ENCODE measurements at regions not wholly inside any gene's neighbourhood (a gene's known extent, or its start where the extent isn't known, plus 50 kb on each side); places are given as distances from the start of the nearest gene placed in this dataset.
"Not testable (repeated sequence)": the region's sequence is repeated elsewhere in the genome, so short reads cannot be mapped to it uniquely, and the experiment has no call there.

DNA sequence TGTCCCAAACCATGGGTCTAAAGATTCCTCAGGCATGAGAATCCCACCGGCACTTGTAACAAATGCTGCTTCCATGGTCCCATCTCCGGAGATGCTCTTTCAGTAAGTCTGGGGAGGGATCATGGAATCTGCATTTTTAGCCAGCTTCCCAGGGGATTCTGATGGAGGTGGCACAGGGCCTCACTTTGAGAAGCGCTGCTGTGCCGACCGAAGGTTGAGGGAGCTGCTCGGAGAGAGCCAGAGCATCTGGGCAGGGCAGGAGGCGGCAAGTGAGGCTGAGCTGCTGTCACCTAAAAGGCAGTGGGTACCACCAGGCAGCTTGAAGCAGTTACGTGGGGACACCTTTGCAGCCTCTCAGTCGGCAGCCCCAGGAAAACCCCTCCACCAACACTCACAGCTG, 100.2 kb upstream of the CDYL start:
- no peak for DNase-seq

GRCh38 chr6:4675121-4675520, 101.1 kb upstream of the CDYL start:
- DNase-seq: no peak

DNA sequence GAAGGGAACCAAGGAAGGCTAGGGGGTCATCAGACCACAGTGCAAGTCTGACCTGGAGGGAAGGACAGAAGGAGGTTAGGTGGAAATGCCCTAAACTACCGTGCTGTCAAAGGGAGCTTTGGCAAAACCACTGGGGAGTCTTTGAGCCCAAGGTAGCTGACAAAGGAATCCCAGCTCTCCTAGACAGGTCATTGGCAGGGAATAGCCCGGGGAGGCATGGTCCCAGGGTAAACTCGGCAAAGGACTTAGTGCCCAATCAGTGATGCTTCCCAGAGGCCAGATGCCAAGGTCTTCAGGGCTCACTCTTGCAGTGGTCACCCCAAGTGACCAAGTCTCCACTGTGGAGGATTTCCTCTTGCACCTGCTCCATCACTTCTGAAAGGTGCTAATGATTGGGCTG, 102.3 kb upstream of the CDYL start:
- DNase-seq: no peak

DNA sequence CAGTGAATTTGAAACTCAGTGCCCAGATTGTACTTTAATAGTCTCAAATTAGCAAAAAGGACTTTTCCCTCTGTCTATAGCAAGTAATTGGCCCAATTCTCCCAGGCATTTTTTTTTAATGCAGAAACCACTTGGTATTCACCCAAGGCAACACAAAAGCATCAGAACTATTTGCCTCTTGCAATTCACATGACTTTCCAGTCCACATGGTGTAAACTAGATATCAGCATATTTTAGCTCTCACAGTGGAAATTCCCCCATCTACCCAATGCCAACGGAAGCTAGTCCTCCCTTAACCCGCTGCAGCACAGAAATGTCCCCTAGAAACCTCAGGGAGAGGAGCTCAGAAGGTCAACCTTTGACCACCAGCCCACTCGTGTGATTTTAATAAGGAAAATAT, 103.4 kb upstream of the CDYL start:
- DNase-seq: no peak

- DNase-seq: no peak
Measured at GRCh38 chr6:4671587-4672115, 104.6 kb upstream of the CDYL start.

DNA sequence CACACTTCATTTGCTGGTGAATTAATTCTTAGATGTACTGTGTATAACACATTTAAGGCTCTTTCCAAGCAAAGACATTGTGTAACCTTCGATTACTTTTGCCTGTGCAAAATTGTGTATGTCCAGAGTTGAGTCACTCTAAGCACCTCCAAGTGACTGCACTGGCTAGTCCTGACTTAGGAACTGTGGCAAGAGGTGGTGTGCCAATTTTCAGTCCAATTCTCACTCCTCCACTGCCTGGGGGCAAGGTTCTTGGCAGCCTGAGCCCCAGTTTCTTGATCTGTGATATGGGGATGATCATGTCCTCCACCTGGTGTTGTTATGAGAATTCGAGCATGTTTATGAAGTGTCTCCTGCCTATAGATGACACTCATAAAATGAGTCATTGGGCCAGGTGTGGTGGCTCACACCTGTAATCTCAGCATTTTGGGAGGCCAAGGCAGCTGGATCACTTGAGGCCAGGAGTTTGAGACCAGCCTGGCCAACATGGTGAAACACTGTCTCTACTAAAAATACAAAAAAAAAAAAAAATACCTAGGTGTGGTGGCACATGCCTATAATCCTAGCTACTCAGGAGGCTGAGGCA, 105.3 kb upstream of the CDYL start:
- no peak for DNase-seq

DNA sequence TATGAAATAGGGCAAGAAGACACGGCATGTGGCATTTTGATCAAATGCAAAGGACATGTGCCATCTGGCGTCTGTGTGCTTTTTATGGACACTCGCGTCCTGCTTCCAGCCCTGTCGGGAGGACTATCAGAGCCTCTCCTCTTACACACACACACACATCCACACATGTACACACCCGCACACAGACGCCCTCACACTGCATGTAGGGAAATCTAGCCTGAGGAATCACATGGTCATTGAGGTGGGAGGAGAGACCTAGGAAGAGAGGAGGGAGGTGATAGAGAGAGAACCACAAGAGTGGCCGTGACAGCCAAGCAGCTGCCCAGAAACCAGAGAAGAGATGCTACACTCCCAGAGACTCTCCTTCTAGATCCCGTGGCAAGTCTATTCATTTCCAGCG, 105.9 kb upstream of the CDYL start:
- DNase-seq: no peak

DNA sequence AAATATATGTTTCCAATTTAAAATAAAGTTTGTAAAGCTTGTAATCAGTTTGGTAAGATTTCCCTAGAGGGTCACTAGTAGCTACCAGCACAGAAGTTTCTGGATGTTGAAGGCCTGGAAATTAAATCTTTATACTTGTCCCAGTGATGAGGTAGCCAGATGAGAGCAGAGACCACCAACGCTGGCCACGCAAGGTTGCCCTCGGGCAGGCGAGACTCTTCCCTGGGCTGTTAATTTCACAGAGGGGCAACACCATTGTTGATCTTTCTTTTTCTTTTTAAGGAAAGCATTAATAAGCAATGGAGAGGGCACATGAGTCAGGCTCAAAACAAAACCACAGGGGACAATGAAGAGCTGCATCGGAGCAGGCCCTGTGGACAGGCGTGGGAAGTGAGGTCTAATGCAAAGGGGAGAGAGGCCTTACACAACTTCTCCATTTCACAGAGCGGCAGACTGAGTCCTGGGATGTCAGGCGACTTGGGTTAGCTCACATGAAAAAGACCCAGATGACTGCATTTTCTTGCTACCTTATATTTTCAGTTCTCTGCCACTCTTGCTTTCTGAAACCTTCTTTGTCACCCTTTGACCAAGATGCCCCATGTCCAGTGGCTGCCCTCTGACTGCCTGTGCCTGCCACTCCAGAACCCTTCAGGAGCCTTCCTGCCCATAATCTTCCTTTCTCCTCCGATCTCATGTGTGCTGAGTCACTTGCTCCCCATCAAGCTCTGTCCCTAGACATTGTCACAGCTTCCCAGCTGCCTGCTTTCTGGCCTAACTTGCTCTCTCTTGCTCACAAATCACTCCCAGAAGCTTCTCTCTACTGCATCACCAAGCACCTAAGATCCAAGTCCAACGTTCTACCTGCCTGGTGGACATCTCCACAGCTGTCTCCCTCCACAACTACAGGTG, 107.7 kb upstream of the CDYL start:
- DNase-seq: no peak

DNA sequence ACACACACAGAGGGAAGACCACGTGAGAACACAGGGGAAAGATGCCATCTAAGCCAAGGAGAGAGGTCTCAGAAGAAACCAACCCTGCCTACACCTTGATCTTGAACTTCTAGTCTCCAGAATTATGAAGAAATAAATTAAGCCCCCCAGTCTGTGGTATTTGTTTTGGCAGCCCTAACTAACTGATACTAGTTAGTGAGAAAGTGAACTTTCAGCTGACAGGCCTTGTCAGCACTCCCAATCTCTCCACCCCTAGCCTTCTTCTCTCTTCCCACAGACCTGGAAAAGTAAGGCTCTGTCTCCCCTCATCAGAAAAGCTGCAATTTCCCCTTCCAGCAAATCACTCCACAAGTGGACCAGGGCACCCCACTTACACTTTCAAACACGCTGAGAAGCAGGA, 108.6 kb upstream of the CDYL start:
- no peak for DNase-seq

GRCh38 chr6:4666886-4667513, 109.2 kb upstream of the CDYL start:
- DNase-seq: no peak

- DNase-seq: no peak
Measured at GRCh38 chr6:4665489-4666417, 110.5 kb upstream of the CDYL start.

- no peak for DNase-seq
Measured at GRCh38 chr6:4664911-4665310, 111.3 kb upstream of the CDYL start.

DNA sequence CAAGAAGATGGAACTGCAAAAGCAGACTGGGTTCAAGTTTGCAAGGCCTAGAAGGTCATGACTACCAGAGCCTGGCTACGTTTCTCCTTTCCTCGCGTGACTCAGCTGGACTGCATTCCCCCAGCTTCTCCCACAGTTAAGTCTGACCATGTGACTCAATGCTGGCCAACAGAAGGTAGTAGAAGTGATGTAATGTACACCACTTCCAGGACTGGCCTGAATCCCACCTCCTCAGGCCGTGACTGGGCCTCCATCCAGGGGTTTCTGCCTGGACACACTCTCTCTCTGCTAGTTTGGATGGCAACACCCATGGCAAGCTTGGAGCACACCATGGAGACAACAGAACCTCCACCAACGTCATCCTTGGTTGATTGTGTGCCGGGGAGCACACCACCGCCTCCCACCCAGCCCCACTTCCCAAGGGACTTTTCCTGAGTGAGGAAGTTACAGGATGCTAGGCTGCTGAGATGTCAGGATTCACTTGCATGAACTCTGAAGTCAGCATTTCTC, 112.0 kb upstream of the CDYL start:
- DNase-seq: no peak

- DNase-seq: no peak
Measured at GRCh38 chr6:4662886-4663285, 113.3 kb upstream of the CDYL start.

GRCh38 chr6:4661391-4661790, 114.8 kb upstream of the CDYL start:
- no peak for DNase-seq

GRCh38 chr6:4660377-4661321, 115.6 kb upstream of the CDYL start:
- no peak for DNase-seq

DNA sequence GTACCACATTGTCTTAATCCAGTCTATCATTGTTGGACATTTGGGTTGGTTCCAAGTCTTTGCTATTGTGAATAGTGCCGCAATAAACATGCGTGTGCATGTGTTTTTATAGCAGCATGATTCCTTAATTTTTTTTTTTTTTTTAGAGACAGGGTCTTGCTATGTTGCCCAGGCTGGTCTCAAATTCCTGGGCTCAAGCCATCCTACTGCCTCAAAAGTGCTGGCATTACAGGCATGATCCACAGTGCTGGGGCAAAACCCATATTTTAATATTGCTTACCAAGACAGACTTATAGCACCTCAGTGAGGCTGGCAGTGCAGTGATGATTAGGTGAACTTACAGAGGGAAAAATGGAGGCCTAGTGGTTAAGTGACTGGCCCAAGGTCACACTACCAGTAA, 116.5 kb upstream of the CDYL start:
- DNase-seq: not testable (repeated sequence)

- no peak for DNase-seq
Measured at GRCh38 chr6:4658486-4658885, 117.7 kb upstream of the CDYL start.

DNA sequence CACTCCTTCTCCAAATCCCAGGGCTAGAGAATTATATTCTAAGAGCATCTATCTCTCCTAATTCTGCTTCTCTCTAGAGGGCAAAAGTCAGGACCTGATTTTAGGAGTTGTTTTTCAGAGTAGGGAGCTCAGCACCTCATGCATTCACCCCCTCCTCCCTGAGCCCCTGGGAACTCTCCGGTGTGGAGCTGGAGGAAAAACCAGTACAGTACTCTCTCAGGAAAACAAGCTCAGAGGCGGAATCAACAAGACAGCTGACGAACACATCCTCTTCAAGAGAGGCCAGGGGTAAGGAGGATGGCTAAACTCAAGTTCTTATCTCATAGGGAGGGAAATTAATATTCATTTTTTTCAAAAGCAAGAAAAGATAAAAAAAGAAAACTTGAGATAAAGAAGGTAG, 120.1 kb upstream of the CDYL start:
- no peak for DNase-seq

DNA sequence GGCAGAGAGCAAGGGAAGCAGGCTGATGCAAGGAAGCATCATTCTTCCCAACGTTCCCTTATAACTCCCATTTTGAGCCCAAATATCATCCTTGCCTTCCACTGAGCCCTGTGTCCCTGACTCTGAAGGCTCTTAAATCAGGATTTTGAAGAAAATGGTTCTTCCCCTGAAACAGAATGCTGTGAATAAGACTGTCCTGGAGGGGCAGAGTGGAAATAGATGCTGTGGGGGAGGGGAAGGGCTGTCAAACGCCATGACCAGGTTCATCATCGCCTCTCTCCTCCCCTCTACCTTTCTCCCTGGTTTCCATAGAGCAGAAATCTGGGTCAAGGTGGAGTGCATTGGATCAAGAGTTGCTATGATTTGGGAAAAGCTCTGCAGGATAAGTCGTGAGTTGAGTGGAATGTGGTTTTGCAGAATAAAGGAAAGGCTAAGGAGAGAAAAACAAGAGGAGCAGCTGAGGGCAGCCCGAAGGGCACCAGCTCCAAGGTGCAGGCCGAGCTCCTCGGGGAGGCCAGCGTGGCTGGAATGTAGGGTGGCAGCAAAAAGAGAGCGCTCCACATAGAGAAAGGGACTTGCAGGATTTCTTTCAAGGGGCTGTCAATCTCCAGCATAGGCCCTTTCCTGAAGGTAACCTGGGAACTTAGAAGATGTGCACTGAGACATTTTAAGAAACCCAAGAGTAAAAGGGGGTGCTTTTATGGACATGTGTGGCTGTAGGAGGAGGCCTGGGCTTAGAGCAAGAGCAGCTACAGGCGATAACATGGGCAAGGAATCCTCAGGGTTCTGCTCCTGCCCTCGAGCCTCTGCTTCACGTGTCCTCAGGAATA, 120.8 kb upstream of the CDYL start:
- no peak for DNase-seq
